Vagina (tissue), 2 donors: ENCODE measurements at regions not wholly inside any gene's neighbourhood (a gene's known extent, or its start where the extent isn't known, plus 50 kb on each side); places are given as distances from the start of the nearest gene placed in this dataset.

Experiments used
- CTCF ChIP-seq, 3 experiments: fragments of 450-650 bp in 2 of 3; fragments of 200-600 bp in 1 of 3; sonication (generic) in 1 of 3; IDR thresholded peaks; one replicate each; pipeline ENCODE4 v1.5.1; 2017 to 2019; ENCODE audit warnings: antibody characterized with exemption in 3 of 3, mild to moderate bottlenecking in 2 of 3, moderate library complexity in 2 of 3
- POLR2A ChIP-seq, 2 donors: fragments of 450-650 bp; IDR thresholded peaks; one replicate each; pipeline ENCODE4 v1.6.1; 2017; ENCODE audit warnings: antibody characterized with exemption in 2 of 2, mild to moderate bottlenecking in 2 of 2, moderate library complexity in 2 of 2
- POLR2AphosphoS5 ChIP-seq, 2 donors: sonication (generic); formaldehyde crosslinking; IDR thresholded peaks; one replicate each; pipeline ENCODE4 v1.9.0; 2017; ENCODE audit warnings: antibody characterized with exemption in 2 of 2, mild to moderate bottlenecking in 2 of 2, low read depth in 1 of 2; ENCODE audit not compliant: insufficient read depth in 1 of 2

- TF ChIP-seq CTCF (IDR thresholded peaks at IDR 0.05) = no peak
- no peak for TF ChIP-seq POLR2A (IDR thresholded peaks at IDR 0.05)
- no peak for TF ChIP-seq POLR2AphosphoS5 (IDR thresholded peaks at IDR 0.05; ENCODE audit: insufficient read depth in 1 of 2, low read depth in 1 of 2)
These were observed 87.8 kb downstream of the GPRASP3 start for GRCh38 chrX:102808336-102808735.
